Panc1 (cell line): ENCODE measurements at regions not wholly inside any gene's neighbourhood (a gene's known extent, or its start where the extent isn't known, plus 50 kb on each side); places are given as distances from the start of the nearest gene placed in this dataset.

Source experiments
- POLR2AphosphoS5 ChIP-seq: IDR thresholded peaks from 2 replicates; pipeline ENCODE4 v1.6.1; 2012; ENCODE audit warnings: mild to moderate bottlenecking, low read depth, low read length, moderate library complexity
- TF ChIP-seq, protein P1 (sequence below): fragments of 450-650 bp; IDR thresholded peaks from 2 replicates; pipeline ENCODE4 v1.5.1; 2017; ENCODE audit warnings: mild to moderate bottlenecking

GRCh38 chr5:118405650-118406061 lies 582.7 kb downstream of the DTWD2 start:
- no peak for TF ChIP-seq POLR2AphosphoS5
- TF ChIP-seq, protein P1, sequence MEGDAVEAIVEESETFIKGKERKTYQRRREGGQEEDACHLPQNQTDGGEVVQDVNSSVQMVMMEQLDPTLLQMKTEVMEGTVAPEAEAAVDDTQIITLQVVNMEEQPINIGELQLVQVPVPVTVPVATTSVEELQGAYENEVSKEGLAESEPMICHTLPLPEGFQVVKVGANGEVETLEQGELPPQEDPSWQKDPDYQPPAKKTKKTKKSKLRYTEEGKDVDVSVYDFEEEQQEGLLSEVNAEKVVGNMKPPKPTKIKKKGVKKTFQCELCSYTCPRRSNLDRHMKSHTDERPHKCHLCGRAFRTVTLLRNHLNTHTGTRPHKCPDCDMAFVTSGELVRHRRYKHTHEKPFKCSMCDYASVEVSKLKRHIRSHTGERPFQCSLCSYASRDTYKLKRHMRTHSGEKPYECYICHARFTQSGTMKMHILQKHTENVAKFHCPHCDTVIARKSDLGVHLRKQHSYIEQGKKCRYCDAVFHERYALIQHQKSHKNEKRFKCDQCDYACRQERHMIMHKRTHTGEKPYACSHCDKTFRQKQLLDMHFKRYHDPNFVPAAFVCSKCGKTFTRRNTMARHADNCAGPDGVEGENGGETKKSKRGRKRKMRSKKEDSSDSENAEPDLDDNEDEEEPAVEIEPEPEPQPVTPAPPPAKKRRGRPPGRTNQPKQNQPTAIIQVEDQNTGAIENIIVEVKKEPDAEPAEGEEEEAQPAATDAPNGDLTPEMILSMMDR, result no peak
